GM11168 (cell line): ENCODE measurements at regions not wholly inside any gene's neighbourhood (a gene's known extent, or its start where the extent isn't known, plus 50 kb on each side); places are given as distances from the start of the nearest gene placed in this dataset.

Experiments
- in situ Hi-C: fragments of 300-500 bp; cut with MboI; formaldehyde crosslinking; loops from one replicate; pipeline ENCODE4 v1.12.0; 2022; ENCODE audit warnings: low sequenced_read_pairs; ENCODE audit not compliant: unreplicated experiment

GRCh38 chr10:108254089-108254488, 1089.6 kb upstream of the SORCS1 start:
- in situ Hi-C loops = no loop called here

- in situ Hi-C loops = no loop called here
Observed at GRCh38 chr10:108252771-108253170, 1088.3 kb upstream of the SORCS1 start.

GRCh38 chr10:108250936-108251620, 1086.6 kb upstream of the SORCS1 start:
- in situ Hi-C loops = no loop called here

GRCh38 chr10:108249940-108250339, 1085.4 kb upstream of the SORCS1 start:
- in situ Hi-C loops = no loop called here

- in situ Hi-C loops = no loop called here
Observed at GRCh38 chr10:108244443-108245228, 1080.1 kb upstream of the SORCS1 start.

GRCh38 chr10:108241166-108241565, 1076.7 kb upstream of the SORCS1 start:
- in situ Hi-C loops = no loop called here

GRCh38 chr10:108238261-108238660, 1073.8 kb upstream of the SORCS1 start:
- in situ Hi-C loops = no loop called here

- in situ Hi-C loops = no loop called here
Observed at GRCh38 chr10:108230478-108231170, 1066.1 kb upstream of the SORCS1 start.

- in situ Hi-C loops = no loop called here
Observed at GRCh38 chr10:108208732-108209131, 1044.2 kb upstream of the SORCS1 start.

GRCh38 chr10:108208038-108208437, 1043.5 kb upstream of the SORCS1 start:
- in situ Hi-C loops = no loop called here

- in situ Hi-C loops = no loop called here
Observed at GRCh38 chr10:108204528-108205305, 1040.2 kb upstream of the SORCS1 start.

- in situ Hi-C loops = no loop called here
Observed at GRCh38 chr10:108203905-108204527, 1039.5 kb upstream of the SORCS1 start.

GRCh38 chr10:108187408-108188012, 1023.0 kb upstream of the SORCS1 start:
- in situ Hi-C loops = no loop called here

- in situ Hi-C loops = no loop called here
Observed at GRCh38 chr10:108184114-108184513, 1019.6 kb upstream of the SORCS1 start.

GRCh38 chr10:108180878-108181277, 1016.4 kb upstream of the SORCS1 start:
- in situ Hi-C loops = no loop called here

GRCh38 chr10:108169846-108170245, 1005.3 kb upstream of the SORCS1 start:
- in situ Hi-C loops = no loop called here

- in situ Hi-C loops = no loop called here
Observed at GRCh38 chr10:108167766-108168165, 1003.3 kb upstream of the SORCS1 start.

GRCh38 chr10:108166401-108166800, 1001.9 kb upstream of the SORCS1 start:
- in situ Hi-C loops = no loop called here

GRCh38 chr10:108147346-108147745, 982.8 kb upstream of the SORCS1 start:
- in situ Hi-C loops = no loop called here

- in situ Hi-C loops = no loop called here
Observed at GRCh38 chr10:108141064-108141463, 976.6 kb upstream of the SORCS1 start.
